ENCODE measurements at regions not wholly inside any gene's neighbourhood (a gene's known extent, or its start where the extent isn't known, plus 50 kb on each side); places are given as distances from the start of the nearest gene placed in this dataset.

- Histone ChIP-seq H3K79me2 (ENCODE audit: low read length) (no peaks in the 10 kb centered on the region), H3K9me2 (replicated peaks; ENCODE audit: insufficient read depth, low read length) (no peaks in the 10 kb centered on the region), H3F3A (ENCODE audit: insufficient read depth, low read length) (no peaks in the 10 kb centered on the region), H3K27me3 (replicated peaks; ENCODE audit: insufficient read depth, low read length) (no peaks in the 10 kb centered on the region), H3K9ac (ENCODE audit: low read length) (no peak overlapping the region), H4K20me1 (ENCODE audit: insufficient read depth, low read length) (no peaks in the 10 kb centered on the region), H3K4me3 (ENCODE audit: low read length) (no peak overlapping the region), H3K36me3 (replicated peaks; ENCODE audit: insufficient read depth, low read length) (no peaks in the 10 kb centered on the region), H3K4me1 (ENCODE audit: low read length) (0 out of 2 replicates have a peak, but pooled peaks cover 6% of the 10 kb centered on the region), H3K9me3 (replicated peaks; ENCODE audit: insufficient read depth, low read length) (no peaks in the 10 kb centered on the region), H3K4me2 (ENCODE audit: low read depth, low read length) (no peak overlapping the region), H3K27ac (ENCODE audit: low read length) (no peak overlapping the region), H2AFZ (ENCODE audit: low read length) (no peak overlapping the region)
- TF ChIP-seq CTCF (IDR thresholded peaks at IDR 0.05; ENCODE audit: low read length) (no peak), EZH2phosphoT487 (IDR thresholded peaks at IDR 0.05; ENCODE audit: low read length) (no peak), EZH2 (optimal IDR thresholded peaks at IDR 0.05; ENCODE audit: low read depth, low read length) (no peak)
- DNase-seq: no peak
Observed at GRCh38 chrX:34879346-34879745, 63.2 kb upstream of the FAM47B start.

GRCh38 chrX:34879886-34880285 is 62.7 kb upstream of the FAM47B start:
- H3K36me3 ChIP-seq (replicated peaks; ENCODE audit: insufficient read depth, low read length): no peaks in the 10 kb centered on the region
- 0 out of 2 replicates have a peak, but pooled peaks cover 6% of the 10 kb centered on the region for H3K4me1 ChIP-seq (ENCODE audit: low read length)
- H3F3A ChIP-seq (ENCODE audit: insufficient read depth, low read length): no peaks in the 10 kb centered on the region
- no peaks in the 10 kb centered on the region for H4K20me1 ChIP-seq (ENCODE audit: insufficient read depth, low read length)
- H2AFZ ChIP-seq (ENCODE audit: low read length): no peak overlapping the region
- H3K4me2 ChIP-seq (ENCODE audit: low read depth, low read length): no peak overlapping the region
- H3K27me3 ChIP-seq (replicated peaks; ENCODE audit: insufficient read depth, low read length): no peaks in the 10 kb centered on the region
- DNase-seq: no peak
- H3K9me2 ChIP-seq (replicated peaks; ENCODE audit: insufficient read depth, low read length): no peaks in the 10 kb centered on the region
- H3K9me3 ChIP-seq (replicated peaks; ENCODE audit: insufficient read depth, low read length): no peaks in the 10 kb centered on the region
- H3K9ac ChIP-seq (ENCODE audit: low read length): no peak overlapping the region
- TF ChIP-seq CTCF (IDR thresholded peaks at IDR 0.05; ENCODE audit: low read length) (no peak), EZH2 (optimal IDR thresholded peaks at IDR 0.05; ENCODE audit: low read depth, low read length) (no peak), EZH2phosphoT487 (IDR thresholded peaks at IDR 0.05; ENCODE audit: low read length) (no peak)
- no peak overlapping the region for H3K4me3 ChIP-seq (ENCODE audit: low read length)
- H3K79me2 ChIP-seq (ENCODE audit: low read length): no peaks in the 10 kb centered on the region
- H3K27ac ChIP-seq (ENCODE audit: low read length): no peak overlapping the region

- no peak overlapping the region for H3K4me2 ChIP-seq (ENCODE audit: low read depth, low read length)
- H3K36me3 ChIP-seq (replicated peaks; ENCODE audit: insufficient read depth, low read length): no peaks in the 10 kb centered on the region
- H3K9ac ChIP-seq (ENCODE audit: low read length): no peak overlapping the region
- H3K9me3 ChIP-seq (replicated peaks; ENCODE audit: insufficient read depth, low read length): no peaks in the 10 kb centered on the region
- no peaks in the 10 kb centered on the region for H3F3A ChIP-seq (ENCODE audit: insufficient read depth, low read length)
- TF ChIP-seq EZH2 (optimal IDR thresholded peaks at IDR 0.05; ENCODE audit: low read depth, low read length) (no peak), CTCF (IDR thresholded peaks at IDR 0.05; ENCODE audit: low read length) (no peak), EZH2phosphoT487 (IDR thresholded peaks at IDR 0.05; ENCODE audit: low read length) (no peak)
- no peak overlapping the region for H3K27ac ChIP-seq (ENCODE audit: low read length)
- H2AFZ ChIP-seq (ENCODE audit: low read length): no peak overlapping the region
- H3K4me1 ChIP-seq (ENCODE audit: low read length): 0 out of 2 replicates have a peak, but pooled peaks cover 3% of the 10 kb centered on the region
- H3K4me3 ChIP-seq (ENCODE audit: low read length): no peak overlapping the region
- no peak for DNase-seq
- H3K9me2 ChIP-seq (replicated peaks; ENCODE audit: insufficient read depth, low read length): no peaks in the 10 kb centered on the region
- no peaks in the 10 kb centered on the region for H4K20me1 ChIP-seq (ENCODE audit: insufficient read depth, low read length)
- H3K79me2 ChIP-seq (ENCODE audit: low read length): no peaks in the 10 kb centered on the region
- no peaks in the 10 kb centered on the region for H3K27me3 ChIP-seq (replicated peaks; ENCODE audit: insufficient read depth, low read length)
Observed at GRCh38 chrX:34880656-34881055, 61.9 kb upstream of the FAM47B start.
